Smooth muscle cell (in vitro differentiated cells): ENCODE measurements at regions not wholly inside any gene's neighbourhood (a gene's known extent, or its start where the extent isn't known, plus 50 kb on each side); places are given as distances from the start of the nearest gene placed in this dataset.

Experiments used
- DNase-seq: peaks from one replicate; lab custom pipeline; 2025; ENCODE audit not compliant: unreplicated experiment; lab: John Stamatoyannopoulos, UW
- H2AFZ ChIP-seq: fragments of 200-600 bp; sonication (generic); 2 replicates; pipeline ENCODE4 v1.6.0; 2016; ENCODE audit warnings: antibody characterized with exemption, low read depth, mild to moderate bottlenecking
- H3F3A ChIP-seq: fragments of 200-600 bp; sonication (generic); 2 replicates; pipeline ENCODE4 v1.6.0; 2017; ENCODE audit warnings: antibody characterized with exemption, low read depth
- H3K27ac ChIP-seq: fragments of 200-600 bp; sonication (generic); 2 replicates; pipeline ENCODE4 v1.5.1; 2016; ENCODE audit warnings: low read depth, mild to moderate bottlenecking
- H3K27me3 ChIP-seq: fragments of 200-600 bp; sonication (generic); 2 replicates; pipeline ENCODE4 v1.6.1; 2016; ENCODE audit warnings: low read depth, mild to moderate bottlenecking
- H3K36me3 ChIP-seq: fragments of 200-600 bp; sonication (generic); 2 replicates; pipeline ENCODE4 v1.5.1; 2016; ENCODE audit warnings: low read depth
- H3K4me1 ChIP-seq: fragments of 200-600 bp; sonication (generic); 2 replicates; pipeline ENCODE4 v1.5.1; 2016; ENCODE audit warnings: low read depth
- H3K4me2 ChIP-seq: fragments of 200-600 bp; sonication (generic); 2 replicates; pipeline ENCODE4 v1.6.0; 2016; ENCODE audit warnings: mild to moderate bottlenecking
- H3K4me3 ChIP-seq: fragments of 200-600 bp; sonication (generic); 2 replicates; pipeline ENCODE4 v1.5.1; 2016; ENCODE audit warnings: mild to moderate bottlenecking
- H3K79me2 ChIP-seq: fragments of 200-600 bp; sonication (generic); 2 replicates; pipeline ENCODE4 v1.6.0; 2016; ENCODE audit warnings: low read depth, mild to moderate bottlenecking
- H3K9ac ChIP-seq: fragments of 200-600 bp; sonication (generic); 2 replicates; pipeline ENCODE4 v1.6.0; 2016; ENCODE audit warnings: low read depth
- H3K9me3 ChIP-seq: fragments of 200-600 bp; sonication (generic); replicated peaks from 2 replicates; pipeline ENCODE4 v1.5.1; 2016; ENCODE audit warnings: low read depth
- H4K20me1 ChIP-seq: fragments of 200-600 bp; sonication (generic); 2 replicates; pipeline ENCODE4 v1.6.0; 2016; ENCODE audit warnings: low read depth
- CTCF ChIP-seq: fragments of 200-600 bp; sonication (generic); IDR thresholded peaks from 2 replicates; pipeline ENCODE4 v1.5.1; 2017; ENCODE audit warnings: borderline replicate concordance, mild to moderate bottlenecking, antibody characterized with exemption; ENCODE audit not compliant: insufficient read depth, poor library complexity, severe bottlenecking
- WGBS: methylation state at CpG from one replicate; pipeline ENCODE4 v1.1.7; 2016; ENCODE audit warnings: low lambda C conversion rate; 5-methylcytosine and 5-hydroxymethylcytosine counted together

- no peaks in the 10 kb centered on the region for H3K9me3 ChIP-seq
- no peak overlapping the region for H2AFZ ChIP-seq
- no peaks in the 10 kb centered on the region for H3K4me1 ChIP-seq
- 84% methylated on average over 4 of the region's 4 CpGs for WGBS
- H3K9ac ChIP-seq = no peak overlapping the region
- no peak for TF ChIP-seq CTCF
- no peaks in the 10 kb centered on the region for H3K27me3 ChIP-seq
- no peak overlapping the region for H3K4me2 ChIP-seq
- H3K79me2 ChIP-seq = no peaks in the 10 kb centered on the region
- H3K27ac ChIP-seq = no peak overlapping the region
- H3F3A ChIP-seq = no peaks in the 10 kb centered on the region
- H3K36me3 ChIP-seq = no peaks in the 10 kb centered on the region
- H3K4me3 ChIP-seq = no peak overlapping the region
- no peaks in the 10 kb centered on the region for H4K20me1 ChIP-seq
- DNase-seq = no peak
These were observed 161.9 kb upstream of the CADPS start for GRCh38 chr3:63037116-63037515.

GRCh38 chr3:63042833-63043232 is 167.6 kb upstream of the CADPS start:
- no peak overlapping the region for H3K9ac ChIP-seq
- no peak for DNase-seq
- no peaks in the 10 kb centered on the region for H3K79me2 ChIP-seq
- no peak overlapping the region for H3K4me3 ChIP-seq
- H3K36me3 ChIP-seq = no peaks in the 10 kb centered on the region
- no peak for TF ChIP-seq CTCF
- 79% methylated on average over 3 of the region's 3 CpGs for WGBS
- no peak overlapping the region for H3K4me2 ChIP-seq
- no peak overlapping the region for H2AFZ ChIP-seq
- no peaks in the 10 kb centered on the region for H3K27me3 ChIP-seq
- H3F3A ChIP-seq = no peaks in the 10 kb centered on the region
- no peaks in the 10 kb centered on the region for H3K4me1 ChIP-seq
- H4K20me1 ChIP-seq = no peaks in the 10 kb centered on the region
- H3K9me3 ChIP-seq = no peaks in the 10 kb centered on the region
- H3K27ac ChIP-seq = no peak overlapping the region

- no peak overlapping the region for H3K4me3 ChIP-seq
- TF ChIP-seq CTCF = no peak
- H3K9ac ChIP-seq = no peak overlapping the region
- H2AFZ ChIP-seq = no peak overlapping the region
- no peak for DNase-seq
- H3K36me3 ChIP-seq = no peaks in the 10 kb centered on the region
- H3K4me1 ChIP-seq = no peaks in the 10 kb centered on the region
- H3K27me3 ChIP-seq = no peaks in the 10 kb centered on the region
- 31% methylated on average over 1 of the region's 1 CpG for WGBS
- no peaks in the 10 kb centered on the region for H3K9me3 ChIP-seq
- no peaks in the 10 kb centered on the region for H3K79me2 ChIP-seq
- H3K27ac ChIP-seq = no peak overlapping the region
- no peak overlapping the region for H3K4me2 ChIP-seq
- no peaks in the 10 kb centered on the region for H3F3A ChIP-seq
- H4K20me1 ChIP-seq = no peaks in the 10 kb centered on the region
These were observed 168.4 kb upstream of the CADPS start for GRCh38 chr3:63043631-63044030.

GRCh38 chr3:63046152-63046551 is 170.9 kb upstream of the CADPS start:
- H3K4me2 ChIP-seq = no peak overlapping the region
- no peaks in the 10 kb centered on the region for H3K9me3 ChIP-seq
- H3K4me1 ChIP-seq = no peaks in the 10 kb centered on the region
- H3K36me3 ChIP-seq = no peaks in the 10 kb centered on the region
- 80% methylated on average over 2 of the region's 2 CpGs for WGBS
- H2AFZ ChIP-seq = no peak overlapping the region
- no peak overlapping the region for H3K4me3 ChIP-seq
- TF ChIP-seq CTCF = no peak
- no peaks in the 10 kb centered on the region for H3K27me3 ChIP-seq
- H3F3A ChIP-seq = no peaks in the 10 kb centered on the region
- no peak for DNase-seq
- no peaks in the 10 kb centered on the region for H4K20me1 ChIP-seq
- H3K27ac ChIP-seq = no peak overlapping the region
- H3K79me2 ChIP-seq = no peaks in the 10 kb centered on the region
- no peak overlapping the region for H3K9ac ChIP-seq
